ENCODE measurements at regions not wholly inside any gene's neighbourhood (a gene's known extent, or its start where the extent isn't known, plus 50 kb on each side); places are given as distances from the start of the nearest gene placed in this dataset.

GRCh38 chr6:170114187-170114945 is 176.5 kb downstream of the DLL1 start:
- DNase-seq (ENCODE audit: low read depth), result no peak

- no peak for DNase-seq (ENCODE audit: low read depth)
Measured at GRCh38 chr6:170113141-170113540, 177.7 kb downstream of the DLL1 start.

DNA sequence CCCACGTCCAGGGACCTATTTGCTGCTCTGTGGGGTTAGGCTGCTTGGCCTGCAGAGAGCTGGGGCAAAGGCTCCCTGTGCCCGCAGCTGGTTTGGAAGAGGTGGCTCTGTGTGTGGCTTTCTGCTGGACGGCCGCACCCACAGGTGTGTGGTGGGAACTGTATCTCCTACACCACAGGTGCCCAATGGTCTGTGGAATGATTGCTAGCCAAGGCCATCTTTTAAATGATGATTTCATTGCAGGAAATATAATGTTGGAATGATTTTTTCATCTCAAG is 178.4 kb downstream of the DLL1 start:
- DNase-seq (ENCODE audit: low read depth), result no peak

- no peak for DNase-seq (ENCODE audit: low read depth)
Measured at GRCh38 chr6:170111816-170112582, 178.9 kb downstream of the DLL1 start.

DNA sequence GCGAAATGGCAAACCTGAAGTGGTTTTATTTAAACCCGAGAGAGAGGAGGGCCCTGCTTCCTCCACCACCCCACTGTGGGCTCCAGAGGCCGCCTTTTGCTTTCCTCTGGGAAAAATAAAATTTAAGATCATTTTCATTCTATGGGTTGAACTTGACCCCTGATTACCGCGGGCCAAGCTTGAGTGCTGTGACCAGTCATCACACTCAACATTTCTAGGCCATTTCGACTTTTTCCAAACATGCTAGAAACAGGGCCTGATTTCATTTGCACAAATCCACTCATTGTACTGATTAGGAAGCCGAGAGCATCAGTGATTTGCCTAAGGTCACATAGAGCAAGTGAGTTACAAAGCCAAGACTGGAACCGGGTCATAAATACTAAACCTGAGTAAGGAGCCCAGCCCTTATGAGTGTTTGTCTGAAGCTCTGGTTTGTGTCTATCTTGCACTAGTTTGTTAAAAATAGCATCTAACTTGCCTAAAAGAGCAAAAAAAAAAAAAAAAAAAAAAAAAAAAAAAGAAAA is 179.7 kb downstream of the DLL1 start:
- no peak for DNase-seq (ENCODE audit: low read depth)

DNA sequence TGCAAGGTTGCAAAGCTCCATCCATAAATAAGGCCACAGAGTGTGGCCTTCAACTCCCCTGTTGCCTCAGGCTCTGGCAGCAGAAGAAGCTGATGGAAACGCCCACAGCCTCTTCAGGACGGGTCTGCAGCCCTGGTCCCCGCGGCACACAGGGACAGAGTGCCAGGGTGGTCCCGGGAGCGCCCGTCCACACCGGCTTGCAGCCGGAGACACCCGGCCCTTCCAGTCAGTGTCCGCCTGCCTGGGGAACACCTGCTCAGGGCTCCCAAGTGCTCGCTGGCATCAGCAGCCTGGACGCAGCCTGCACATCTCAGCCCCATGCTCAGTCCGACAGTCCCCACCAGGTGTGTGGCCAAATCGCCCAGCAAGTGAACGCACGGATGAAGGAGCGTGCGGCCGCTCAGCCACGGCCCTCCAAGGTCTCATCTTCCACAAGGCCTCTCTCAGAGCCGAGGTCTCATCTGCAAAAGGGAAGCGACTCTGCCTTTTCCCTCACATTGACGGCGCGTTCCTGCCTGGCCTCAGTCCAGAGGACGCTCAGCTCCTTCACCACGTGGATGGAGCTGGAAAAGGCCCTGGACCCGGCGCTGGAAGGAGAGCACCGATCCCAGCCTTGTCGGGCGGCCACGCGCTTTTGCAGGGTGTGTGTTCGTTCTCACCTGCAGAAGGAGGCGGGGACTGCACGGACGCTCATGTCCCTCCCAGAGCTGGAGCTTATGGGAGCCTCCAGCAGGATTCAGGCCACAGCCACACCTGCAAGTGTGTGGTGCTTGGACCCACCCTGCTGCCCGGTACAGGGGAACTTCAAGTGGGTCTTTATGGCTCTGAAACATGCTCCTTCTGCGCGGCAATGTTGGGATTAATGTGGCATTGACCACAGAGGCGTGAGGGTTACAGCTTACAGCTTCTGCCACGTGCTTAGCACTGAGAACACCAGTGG is 180.4 kb downstream of the DLL1 start:
- no peak for DNase-seq (ENCODE audit: low read depth)

DNA sequence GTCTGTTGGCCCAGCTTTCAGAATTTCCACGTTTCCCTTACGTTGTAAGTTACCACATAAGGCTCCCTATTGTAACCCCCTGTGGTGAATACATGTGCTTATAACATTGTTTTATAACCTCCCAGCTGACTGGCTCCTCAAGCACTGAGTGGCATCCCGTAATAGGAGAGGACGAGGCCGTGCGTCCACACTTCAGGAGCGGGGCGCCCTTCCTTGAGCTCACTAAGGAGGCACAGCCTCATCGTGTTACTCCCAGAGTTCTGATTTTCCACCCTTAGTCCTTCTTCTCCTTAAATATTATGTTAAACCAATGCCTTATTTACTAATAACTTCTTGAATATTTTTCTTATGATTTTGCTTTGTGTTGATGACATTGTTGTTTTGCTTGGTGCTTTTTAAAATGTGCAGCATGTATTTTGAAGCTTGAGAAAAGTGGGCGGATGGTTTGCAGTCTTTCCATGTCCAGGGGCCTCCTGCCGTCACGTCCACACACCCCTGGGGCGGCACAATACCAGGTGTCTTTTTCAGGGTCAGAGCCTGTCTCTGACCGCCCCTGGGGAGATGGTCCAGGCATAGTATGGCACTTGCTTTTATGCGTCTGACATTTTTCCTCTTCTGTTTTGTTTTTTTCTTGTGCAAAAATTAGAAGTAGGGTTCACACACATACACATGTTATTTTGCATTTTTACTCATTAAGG is 181.8 kb downstream of the DLL1 start:
- DNase-seq (ENCODE audit: low read depth), result no peak

GRCh38 chr6:170108456-170108855 is 182.4 kb downstream of the DLL1 start:
- DNase-seq (ENCODE audit: low read depth), result no peak

DNA sequence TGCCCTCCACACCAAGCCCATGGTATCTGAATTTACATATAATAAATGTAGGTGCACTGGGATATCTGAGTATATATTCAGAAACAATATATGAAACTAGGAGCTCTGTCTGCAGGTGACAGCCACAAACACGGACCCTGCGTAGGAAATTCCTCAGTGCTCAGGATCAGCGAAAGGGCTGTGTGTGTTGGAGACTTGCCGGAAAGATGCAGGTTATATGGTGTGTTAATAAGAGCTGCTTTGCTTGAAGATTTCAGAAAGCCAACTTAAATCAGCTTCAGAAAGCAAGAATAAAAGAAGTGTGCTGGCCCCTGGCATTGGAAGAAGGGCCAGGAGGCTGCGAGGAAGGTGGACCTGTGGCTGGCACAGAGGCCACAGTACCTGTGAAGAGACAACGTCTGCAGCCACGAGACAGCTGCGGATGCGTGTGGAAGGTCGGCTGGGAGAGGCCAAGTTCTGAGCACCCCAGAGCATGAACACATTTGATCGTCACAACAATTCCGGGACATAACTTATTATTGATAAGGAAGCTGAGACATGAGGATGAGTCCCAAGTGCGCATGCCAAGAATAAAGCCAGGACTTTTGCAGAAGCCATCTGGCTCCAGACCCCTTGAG is 183.2 kb downstream of the DLL1 start:
- no peak for DNase-seq (ENCODE audit: low read depth)

DNA sequence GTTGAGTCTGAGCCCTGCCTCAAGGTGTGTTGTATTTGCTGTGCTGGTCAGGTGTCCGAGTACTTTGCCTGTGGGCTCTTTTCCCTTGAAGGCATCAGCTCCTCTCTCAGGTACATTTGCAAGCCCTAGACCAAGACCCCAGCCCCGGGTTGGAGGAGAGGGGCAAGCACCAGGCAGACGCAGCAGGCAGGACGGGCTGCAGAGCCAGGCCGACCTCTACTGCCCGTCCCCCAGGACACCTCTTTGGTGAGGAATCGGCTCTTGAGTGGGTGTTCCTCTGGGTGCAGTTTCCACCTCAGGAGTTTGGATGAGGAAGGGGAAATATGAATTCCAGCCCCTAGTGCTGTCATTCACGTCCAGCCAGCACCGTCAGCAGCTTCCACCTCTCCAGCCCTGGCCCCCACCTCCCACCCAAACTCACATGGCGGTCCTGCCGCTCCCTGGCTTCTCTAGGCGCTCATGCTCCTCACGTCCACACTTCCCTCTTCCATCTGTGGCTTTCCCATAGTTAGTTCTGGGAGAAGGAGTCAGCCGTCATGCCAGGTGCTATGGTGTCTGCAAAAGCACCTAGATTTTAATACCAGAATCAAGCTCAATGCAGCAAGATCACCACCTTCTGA is 183.9 kb downstream of the DLL1 start:
- no peak for DNase-seq (ENCODE audit: low read depth)

GRCh38 chr6:170102582-170103481 is 188.0 kb downstream of the DLL1 start:
- no peak for DNase-seq (ENCODE audit: low read depth)

- no peak for DNase-seq (ENCODE audit: low read depth)
Measured at GRCh38 chr6:170102038-170102437, 188.8 kb downstream of the DLL1 start.

DNA sequence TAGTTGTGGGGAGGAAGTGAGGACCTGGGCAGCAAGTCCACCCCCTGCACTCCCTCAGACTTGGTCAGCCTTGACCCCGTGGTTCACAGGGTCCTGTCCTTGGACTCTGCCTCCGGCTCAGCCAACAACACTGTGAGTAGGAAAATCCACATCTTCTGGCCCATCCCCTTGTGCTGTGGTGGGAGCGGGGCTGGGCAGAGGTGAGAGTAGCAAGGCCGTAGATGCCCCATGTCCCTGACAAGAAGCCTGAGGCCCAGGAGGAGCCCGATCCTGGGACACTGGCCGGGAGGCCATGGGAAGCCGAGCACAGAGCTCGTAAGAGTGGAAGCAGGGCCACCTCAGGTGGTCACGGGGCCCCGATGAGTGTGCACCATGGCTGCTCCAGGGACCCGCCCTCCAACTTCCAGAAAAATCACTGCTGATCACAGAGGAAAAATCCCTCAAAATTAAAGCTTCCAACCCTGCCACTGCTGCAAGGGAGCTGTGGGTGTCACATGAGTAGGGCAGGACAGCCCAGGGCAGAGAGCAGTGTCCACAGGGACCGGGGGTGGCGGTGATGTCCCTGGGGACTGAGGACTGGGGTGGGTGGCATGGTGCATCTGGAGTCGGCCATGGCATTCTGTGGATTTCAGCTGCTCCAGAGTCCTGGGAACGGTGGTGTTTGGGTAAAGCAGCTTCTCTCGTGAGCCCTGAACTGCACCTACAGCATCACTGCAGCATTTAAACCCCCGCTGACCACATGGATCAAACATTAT is 189.4 kb downstream of the DLL1 start:
- no peak for DNase-seq (ENCODE audit: low read depth)

GRCh38 chr6:170100046-170100445 is 190.8 kb downstream of the DLL1 start:
- no peak for DNase-seq (ENCODE audit: low read depth)

GRCh38 chr6:170099387-170099786 is 191.5 kb downstream of the DLL1 start:
- no peak for DNase-seq (ENCODE audit: low read depth)

DNA sequence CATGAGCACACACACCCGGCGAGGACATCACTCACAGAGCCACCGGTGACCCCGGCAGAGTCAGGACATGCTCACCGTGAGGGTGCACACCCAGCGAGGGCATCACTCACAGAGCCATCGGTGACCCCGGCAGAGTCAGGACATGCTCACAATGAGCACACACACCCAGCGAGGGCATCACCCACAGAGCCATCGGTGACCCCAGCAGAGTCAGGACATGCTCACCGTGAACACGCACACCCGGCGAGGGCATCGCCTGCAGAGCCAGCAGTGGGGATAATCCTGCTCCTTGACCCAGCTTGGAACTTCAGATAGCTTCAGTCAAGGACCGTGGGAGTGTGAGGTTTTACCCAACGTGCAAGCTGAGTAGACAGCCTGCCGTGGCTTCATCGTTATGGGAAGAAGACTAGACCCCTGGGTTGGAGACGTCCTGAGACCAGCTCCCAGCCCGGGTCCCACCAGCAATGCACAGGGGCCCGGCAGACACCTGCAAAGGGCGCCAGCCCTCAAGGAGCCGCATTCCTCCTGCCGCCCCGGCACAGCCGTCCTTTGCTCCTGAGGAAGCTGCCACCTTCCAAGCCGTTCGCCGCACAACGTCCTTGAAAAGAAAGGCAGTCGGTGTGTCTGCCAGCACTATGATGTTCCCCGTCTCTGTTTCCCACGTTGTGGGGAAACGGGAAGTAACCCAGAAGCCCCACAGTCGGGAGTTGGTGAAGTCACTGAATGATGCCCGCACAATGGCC is 192.3 kb downstream of the DLL1 start:
- DNase-seq (ENCODE audit: low read depth), result no peak

- DNase-seq (ENCODE audit: low read depth), result no peak
Measured at GRCh38 chr6:170097505-170098427, 193.1 kb downstream of the DLL1 start.
